Fibroblast of peridontal ligament (primary cell): ENCODE measurements at regions not wholly inside any gene's neighbourhood (a gene's known extent, or its start where the extent isn't known, plus 50 kb on each side); places are given as distances from the start of the nearest gene placed in this dataset.
"Not testable (repeated sequence)": the region's sequence is repeated elsewhere in the genome, so short reads cannot be mapped to it uniquely, and the experiment has no call there.

Source experiments
- DNase-seq: peaks from one replicate; pipeline ENCODE4 v3.0.0-alpha.2; 2010; ENCODE audit errors: extremely low read depth

DNA sequence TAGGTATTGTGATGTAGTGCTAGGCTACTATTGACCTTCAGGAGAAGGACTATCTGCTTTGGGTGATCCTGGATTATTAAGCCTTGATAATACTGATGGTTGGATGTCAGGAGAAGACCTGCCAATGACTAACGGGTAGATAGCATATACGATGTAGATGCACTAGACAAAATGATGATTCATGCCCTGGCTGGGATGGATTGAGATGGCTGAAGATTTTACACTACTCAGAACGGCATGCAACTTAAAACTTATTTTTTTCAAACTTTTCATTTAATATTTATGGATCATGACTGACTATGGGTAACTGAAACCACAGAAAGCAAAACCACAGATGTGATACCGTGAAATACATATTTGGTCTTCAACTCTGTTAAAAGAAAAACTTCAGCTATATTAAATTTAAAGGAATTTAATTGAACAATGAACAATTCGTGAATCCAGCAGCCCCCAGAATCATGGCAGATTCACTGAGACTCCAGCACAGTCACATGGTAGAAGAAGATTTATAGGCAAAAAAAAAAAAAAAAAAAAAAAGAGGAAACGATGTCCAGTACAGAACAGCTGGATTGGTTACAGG lies 124.6 kb upstream of the CDK13 start:
- no peak for DNase-seq

DNA sequence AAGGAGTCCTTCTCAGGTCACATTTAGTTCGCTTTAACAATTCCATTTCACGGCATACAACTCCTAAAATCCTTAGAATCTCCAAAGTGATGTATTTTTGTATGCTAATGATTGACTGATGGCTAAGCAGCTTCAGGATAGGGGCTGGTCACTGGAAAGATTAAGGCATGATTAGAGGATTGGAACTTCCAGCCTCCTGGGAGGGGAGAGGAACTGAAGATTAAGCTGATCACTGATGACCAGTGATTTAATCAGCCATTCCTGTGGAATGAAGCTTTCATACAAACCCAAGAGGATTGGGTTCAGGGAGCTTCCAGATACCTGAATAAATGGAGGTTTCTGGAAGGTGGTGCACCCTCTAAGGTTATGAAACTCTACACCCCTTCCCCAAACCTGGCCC lies 123.9 kb upstream of the CDK13 start:
- DNase-seq: no peak

DNA sequence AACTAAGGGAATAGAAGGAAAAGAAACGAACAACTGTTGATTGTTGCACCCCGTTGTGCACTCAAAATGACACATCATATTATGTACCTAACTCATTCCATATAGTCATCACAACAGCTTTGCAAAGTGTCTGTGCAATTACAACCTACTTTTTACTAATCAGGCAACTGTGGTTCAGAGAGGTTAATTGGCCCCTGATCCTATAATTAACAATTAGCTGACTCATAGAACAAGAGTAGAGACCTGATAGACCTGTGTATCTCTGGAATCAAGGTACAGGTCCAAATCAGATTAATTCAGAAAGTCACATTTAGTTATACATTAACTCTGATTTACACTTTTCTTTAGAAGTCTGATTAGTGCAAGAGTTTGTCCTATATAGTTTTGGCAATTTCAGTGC lies 122.5 kb upstream of the CDK13 start:
- no peak for DNase-seq

DNA sequence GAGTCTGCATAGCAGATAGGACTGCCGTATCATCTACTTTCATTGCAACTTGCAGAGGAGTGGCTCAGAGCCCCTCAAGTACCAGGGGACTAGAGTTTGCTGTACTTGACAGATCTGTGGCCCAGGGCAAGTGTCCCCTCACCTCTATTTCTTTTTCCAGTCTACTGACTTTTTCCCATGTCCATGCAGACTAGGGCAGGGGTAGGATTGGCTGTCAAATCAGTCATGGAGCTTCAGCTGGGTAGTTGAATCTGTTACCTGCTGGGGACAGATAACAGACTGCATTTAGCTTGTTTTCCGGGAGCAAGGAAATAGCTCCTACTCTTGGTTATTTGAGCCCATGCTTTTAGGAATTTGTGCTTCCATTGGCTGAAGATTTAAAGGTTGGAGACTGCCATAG lies 121.0 kb upstream of the CDK13 start:
- no peak for DNase-seq

DNA sequence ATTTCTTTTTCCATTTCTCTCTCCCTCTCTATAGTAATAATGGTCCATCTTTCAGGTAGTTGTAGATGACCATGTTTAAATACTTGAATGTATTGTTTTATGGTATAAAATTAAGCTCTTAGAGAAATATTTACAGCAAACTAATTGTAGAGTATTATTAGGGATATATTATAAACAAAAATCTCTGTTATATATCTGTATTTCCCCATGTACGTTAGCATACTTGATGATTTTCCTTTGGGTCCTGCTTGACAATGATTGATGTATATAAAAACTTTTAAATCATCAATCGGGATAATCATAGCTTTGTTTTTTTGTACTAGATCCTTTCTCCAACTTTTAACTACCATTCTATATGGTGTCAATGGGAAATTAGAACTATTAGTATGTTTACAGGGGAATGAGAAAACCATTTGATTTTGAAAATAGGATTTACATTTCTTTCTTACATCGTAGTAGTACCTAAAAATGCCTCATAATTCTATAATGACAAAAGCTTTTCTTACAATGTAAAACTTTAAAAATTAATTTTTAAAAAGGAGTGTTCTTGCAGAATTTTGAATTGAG lies 117.5 kb upstream of the CDK13 start:
- no peak for DNase-seq

DNA sequence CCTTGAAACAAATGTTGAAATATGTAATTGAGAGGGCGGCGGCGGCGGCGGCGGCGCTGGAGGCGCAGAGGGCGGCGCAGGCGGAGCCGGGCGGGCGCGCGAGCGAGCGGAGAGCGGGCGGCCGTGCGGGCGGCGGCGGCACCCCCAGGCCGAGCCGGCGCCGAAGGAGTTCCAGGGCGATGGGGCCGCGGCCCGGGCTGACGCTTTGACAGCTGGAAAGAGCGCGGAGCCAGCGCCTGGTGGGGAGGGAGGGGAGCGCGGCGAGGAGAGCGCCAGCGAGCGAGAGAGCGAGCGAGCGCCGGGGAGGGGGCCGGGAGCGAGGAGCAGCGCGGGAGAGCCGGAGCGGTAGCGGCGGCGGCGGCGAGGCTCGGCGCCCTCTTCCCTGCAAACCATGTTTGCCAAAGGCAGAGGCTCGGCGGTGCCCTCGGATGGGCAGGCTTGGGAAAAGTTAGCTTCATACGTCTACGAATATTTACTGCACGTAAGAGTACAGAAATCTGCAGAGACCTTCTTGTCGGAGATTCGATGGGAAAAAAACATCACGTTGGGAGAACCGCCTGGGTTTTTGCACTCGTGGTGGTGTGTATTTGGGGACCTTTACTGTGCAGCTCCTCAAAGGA lies 116.8 kb upstream of the CDK13 start:
- DNase-seq: peak; percentile 33

DNA sequence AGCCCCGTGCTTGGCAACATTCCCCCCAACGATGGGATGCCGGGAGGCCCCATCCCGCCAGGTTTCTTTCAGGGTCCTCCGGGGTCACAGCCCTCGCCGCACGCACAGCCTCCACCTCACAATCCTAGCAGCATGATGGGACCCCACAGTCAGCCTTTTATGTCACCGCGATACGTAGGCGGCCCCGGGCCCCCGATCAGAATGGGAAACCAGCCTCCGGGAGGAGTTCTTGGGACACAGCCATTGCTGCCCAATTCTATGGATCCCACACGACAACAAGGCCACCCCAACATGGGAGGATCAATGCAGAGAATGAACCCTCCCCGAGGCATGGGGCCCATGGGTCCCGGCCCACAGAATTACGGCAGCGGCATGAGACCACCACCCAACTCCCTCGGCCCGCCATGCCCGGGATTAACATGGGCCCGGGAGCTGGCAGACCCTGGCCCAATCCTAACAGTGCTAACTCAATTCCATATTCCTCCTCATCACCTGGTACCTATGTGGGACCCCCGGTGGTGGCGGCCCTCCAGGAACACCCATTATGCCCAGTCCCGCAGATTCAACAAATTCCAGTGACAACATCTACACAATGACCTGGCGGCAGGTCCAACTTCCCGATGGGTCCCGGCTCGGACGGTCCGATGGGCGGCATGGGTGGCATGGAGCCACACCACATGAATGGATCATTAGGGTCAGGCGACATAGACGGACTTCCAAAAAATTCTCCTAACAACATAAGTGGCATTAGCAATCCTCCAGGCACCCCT lies 116.0 kb upstream of the CDK13 start:
- DNase-seq: not testable (repeated sequence)

DNA sequence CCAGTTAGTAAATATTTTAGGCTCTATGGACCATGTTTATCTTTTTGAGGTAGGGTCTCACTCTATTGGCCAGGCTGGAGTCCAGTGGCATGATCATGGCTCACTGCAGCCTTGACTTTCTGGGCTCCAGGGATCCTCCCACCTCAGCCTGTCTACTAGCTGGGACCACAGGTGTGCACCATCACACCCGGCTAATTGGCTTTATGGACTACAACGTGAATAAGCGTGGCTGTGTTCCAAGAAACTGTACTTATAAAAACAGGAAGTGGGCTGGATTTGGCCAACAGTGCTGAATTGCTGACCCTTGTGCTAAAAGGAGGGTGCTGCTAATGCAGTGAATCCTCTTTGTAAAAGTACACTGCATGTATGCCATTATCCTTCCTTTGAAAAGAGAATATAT lies 111.7 kb upstream of the CDK13 start:
- no peak for DNase-seq

DNA sequence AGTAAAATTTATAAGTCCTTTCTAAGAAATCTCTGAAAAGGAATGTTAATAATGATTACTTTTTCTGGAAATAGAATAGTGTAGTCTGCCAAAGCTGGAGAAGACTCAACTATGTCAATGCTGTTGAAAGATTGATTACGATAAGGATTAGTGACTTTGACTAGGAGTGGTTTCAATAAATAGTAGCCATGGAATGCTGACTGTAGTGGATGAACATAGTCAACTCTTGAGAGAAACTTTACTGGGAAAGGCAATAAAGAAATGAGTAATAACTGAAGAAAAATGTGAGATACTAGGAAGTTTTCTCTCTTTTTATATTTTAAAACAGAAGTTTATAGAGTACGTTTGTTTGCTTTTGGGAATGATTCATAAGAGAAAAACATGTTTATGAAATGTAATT lies 105.0 kb upstream of the CDK13 start:
- no peak for DNase-seq

DNA sequence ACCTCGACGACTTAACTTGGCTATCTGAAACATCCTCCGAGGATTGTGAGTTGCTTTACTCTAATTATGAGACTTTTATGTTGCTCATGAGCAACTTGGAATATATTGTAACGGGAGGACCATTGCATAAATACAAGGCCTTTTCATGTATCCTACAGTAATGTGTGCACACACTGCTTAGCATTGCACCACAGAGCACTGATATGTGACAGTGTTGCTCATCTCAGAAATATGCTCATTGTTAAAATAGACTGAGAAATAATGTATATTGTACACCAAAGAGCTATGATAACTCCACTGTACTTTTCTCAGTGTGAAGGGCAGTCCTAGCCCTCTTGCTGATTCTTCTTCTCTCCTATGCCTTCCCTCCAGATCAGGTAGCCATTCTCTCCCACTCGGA lies 102.8 kb upstream of the CDK13 start:
- DNase-seq: no peak

DNA sequence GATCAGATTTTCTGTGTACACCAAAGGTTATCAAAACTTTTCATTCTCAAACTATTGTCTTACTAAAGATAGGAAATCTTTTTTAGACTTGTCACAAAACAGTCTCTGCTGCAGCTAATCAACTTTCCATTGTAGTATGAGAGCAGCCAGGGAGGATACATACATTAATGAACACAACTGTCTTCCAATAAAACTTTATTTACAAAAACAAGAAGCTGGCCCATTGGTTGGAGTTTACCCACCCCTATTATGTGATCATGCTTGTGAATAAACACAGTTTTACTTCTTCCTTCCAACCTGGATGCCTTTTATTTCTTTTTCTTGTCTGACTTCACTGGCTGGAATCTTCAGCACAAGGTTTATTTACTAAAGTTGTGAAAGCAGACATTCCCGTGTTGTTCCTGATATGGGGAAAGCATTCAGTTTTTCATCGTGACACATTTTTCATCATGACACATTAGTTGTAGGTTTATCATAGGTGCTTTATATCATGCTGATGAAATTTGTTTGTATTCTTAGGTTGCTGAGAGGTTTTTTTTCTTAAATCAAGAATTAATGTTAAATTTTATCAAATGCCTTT lies 98.5 kb upstream of the CDK13 start:
- DNase-seq: no peak

DNA sequence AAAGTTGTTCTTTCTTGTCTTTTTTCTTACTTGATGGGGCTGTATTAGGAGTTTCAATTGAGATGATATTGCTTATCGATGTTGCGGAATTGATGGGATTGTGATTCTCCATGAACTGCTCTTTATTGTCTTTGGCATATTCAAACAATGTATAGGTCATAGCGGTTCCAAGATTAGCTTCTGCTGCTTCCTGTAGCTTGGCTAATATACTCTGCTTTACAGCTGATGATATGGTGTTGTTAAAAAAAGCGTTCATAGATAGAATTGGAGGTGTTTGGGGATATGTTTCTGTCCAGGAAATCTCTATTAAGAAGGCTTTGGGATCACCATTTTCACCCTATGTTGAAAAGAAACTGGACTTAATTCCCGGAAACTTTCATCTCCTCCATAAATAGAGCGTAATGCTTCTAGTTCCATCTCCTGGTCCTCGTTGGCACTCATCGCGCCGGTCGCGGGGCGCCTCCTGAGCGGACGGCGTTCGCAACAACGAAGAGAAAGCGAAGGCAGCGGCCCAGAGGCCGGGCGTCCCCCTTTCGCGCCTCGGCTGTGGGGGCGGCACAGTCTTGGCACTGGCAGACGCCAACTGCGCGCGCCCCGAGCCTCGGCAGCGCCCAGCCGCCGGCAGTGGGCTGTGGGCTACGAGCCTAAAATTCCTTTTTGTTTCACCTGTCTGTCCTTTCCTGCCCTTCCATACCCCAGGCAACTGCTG lies 95.3 kb upstream of the CDK13 start:
- DNase-seq: not testable (repeated sequence)

DNA sequence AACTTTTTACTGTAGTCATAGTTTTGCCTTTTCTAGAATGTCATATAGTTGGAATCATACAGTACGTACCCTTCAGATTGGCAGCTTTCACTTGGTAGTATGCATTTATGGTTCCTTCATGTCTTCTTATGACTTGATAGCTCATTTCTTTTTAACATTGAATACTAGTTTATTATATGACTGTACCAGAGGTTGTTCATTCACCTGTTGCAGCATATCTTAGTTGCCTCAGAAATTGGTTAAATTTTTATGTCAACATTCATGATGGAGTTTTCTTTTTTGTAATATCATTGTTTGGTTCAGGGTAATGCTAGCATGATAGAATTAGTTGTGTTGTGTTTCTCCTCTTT lies 94.8 kb upstream of the CDK13 start:
- no peak for DNase-seq

DNA sequence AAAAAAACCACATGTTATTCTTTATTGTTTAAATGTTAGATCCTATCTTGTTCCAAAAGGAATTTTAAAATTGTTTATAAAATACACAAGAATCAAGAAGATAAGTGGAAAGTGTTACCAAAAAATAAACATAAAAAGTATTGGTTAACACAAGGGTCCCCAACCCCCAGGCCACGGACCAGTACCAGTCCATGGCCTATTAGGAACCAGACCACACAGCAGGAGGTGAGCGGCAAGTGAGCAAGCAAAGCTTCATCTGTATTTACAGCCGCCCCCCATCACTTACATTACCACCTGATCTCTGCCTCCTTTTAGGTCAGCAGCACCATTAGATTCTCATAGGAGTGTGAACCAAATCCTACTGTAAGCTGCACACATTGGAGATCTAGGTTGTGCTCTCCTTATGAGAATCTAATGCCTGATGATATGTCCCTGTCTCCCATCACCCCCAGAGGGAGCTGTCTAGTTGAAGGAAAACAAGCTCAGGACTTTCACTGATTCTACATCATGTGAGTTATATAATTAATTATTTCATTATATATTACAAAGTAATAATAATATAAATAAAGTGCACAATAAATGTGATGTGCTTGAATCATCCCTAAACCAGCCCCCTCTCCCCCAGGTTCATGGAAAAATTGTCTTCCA lies 86.3 kb upstream of the CDK13 start:
- not testable (repeated sequence) for DNase-seq

DNA sequence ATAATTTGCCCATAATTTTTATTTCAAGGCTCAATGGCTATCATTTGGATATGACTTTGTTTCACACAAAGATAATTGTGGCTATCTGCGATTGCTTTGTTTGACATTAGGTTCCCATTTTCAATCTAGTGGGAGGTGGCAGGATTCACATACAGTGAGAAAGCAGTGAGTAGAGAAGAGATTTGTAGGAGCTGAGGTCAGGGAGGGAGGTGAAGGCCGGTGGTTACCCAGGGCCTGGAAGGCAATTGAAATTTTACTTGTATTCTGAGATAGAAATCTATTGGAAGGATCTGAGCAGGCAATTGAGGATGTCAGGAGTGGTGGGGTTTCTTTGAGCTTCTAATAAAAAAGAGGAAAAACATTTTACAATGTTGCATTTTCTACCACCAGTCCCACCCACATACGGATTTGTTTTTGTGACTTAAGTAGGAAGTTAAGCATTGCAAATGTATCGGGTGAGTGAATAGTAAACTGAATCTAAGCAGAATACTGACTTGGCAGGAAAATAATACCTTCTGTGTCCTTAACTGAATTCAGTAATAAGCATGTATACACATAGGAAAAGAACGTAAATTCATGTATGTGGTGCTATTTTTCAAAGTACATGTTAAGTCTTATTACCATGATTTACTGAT lies 80.1 kb upstream of the CDK13 start:
- not testable (repeated sequence) for DNase-seq

DNA sequence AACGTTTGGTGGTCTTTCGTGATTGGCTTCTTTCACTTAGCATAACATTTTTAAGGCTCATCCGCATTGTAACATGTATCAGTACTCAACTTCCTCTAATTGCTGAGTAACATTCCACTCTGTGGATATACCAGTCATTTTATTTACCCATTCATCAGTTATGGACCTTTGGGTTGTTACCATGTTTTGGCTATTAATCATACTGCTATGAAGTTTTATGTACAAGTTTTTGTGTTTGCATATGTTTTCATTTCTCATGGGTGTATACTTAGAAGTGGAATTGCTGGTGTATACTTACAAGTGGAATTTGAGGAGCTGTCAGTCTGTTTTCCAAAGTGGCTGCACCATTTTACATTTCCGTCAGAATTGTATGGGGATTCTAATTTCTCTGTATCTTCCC lies 78.4 kb upstream of the CDK13 start:
- DNase-seq: not testable (repeated sequence)

DNA sequence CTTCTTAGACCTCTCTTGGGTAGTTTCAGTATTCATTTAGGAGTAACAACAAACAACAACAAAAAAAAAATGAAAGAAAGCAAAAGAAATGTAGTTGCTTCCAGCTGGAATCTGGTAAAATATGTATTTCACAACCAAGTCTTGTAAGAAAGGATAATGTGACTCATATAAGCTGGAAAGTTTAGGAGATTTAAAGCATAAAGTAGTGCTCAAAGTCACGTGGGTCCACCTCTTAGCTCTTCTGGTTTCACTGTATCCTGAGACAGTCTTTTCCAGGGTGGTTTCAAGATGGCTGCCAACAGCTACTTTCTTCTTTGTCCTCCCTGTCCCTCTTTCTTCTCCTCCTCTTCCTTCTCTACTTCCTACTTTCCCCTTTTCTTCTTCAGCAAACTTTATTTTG lies 69.5 kb upstream of the CDK13 start:
- peak; percentile 71 for DNase-seq

DNA sequence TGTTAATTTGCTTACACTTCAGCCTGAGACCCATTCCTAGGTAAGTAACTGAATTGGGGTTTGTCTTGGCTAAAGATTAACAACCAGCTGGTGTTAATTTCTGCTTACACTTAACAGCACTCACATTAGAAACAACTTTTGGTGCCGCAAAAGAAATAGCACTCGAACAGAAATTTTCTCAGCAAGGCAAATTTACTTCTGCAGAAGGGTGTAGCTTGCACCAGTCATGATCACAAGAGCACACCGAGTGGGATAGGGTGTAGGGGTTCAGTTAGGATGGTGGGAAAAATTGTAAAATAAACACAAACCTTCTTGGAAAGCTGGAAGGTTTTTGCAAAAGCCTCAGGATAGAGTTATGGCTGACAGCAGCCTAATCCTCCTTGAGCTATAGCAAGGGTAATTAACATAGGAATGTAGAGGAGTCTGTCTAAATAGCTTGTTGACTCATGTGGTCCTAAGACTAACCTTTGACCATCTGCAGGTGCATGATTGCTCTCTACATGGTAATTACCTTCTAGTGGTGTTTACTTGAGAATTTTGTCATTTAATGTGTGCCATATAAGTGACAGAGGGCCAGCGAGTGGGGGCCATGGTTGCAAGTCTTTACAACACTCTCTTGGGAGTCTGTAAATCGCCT lies 67.8 kb upstream of the CDK13 start:
- DNase-seq: no peak

DNA sequence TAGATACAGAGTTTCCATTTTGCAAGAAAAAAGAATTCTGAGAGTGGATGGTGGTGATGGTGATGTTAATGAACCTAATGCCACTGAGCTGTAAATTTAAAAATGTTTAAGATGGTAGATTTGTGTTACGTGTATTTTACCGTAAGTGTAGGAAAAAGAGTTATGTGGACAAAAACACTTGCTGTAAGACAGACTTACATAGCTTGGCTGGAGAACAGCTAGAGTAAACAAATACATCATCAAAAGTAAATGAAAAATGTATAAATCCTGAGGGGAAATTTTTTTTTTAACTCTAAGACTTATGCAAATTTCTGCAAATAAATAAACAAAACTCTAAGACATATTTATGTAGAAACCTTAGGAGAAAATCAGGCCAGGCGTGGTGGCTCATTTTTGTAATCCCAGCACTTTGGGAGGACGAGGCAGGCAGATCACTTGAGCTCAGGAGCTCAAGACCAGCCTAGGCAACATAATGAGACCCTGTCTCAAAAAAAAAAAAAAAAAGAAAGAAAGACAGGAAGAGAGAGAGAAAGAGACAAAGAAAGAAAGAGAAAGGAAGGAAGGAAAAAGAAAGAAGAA lies 66.2 kb upstream of the CDK13 start:
- DNase-seq: no peak

DNA sequence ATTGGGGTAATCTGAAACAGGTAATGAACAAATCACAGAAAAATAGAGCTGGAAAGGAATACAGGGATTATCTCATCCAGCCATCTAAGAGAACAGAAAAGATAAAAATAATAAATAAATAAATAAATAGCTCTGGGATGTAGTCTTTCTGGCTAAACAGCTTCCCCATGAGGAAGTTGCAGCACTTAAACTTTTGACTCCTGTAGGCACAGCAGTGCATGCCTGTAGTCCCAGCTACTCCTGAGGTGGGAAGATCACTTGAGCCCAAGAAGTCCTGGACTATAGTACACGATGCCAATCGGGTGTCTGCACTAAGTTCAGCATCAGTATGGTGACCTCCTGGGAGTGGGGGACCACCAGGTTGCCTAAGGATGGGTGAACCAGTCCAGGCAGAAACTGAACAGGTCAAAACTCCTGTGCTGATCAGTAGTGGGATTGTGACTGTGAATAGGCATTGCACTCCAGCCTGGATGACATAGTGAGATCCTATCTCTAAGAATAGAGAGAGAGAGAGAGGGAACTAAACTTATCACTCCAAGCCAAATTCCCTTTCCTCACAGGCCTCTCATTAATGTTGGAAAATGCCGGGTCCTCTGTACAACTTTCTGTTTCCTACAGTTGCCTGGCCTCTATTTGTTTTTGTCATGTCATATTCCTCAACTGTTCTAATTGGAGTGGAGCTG lies 61.7 kb upstream of the CDK13 start:
- no peak for DNase-seq
